HepG2 (cell line): ENCODE measurements at regions not wholly inside any gene's neighbourhood (a gene's known extent, or its start where the extent isn't known, plus 50 kb on each side); places are given as distances from the start of the nearest gene placed in this dataset.
"Not testable (repeated sequence)": the region's sequence is repeated elsewhere in the genome, so short reads cannot be mapped to it uniquely, and the experiment has no call there.

Experiments
- ATAC-seq: fragments of 200-7000 bp; cut with Tn5 transposase; 3 replicates; pipeline ENCODE4 v1.9.1; 2020; ENCODE audit warnings: mild to moderate bottlenecking, moderate library complexity
- BruUV-seq: library from RNA; stranded (reverse); fragments of 400-500 nt; replicated peaks from 2 replicates; lab custom pipeline; 2021; lab: Mats Ljungman, UMichigan
- CTCF ChIA-PET: fragments of 300-600 bp; formaldehyde crosslinking; extraction: SDS; loops from one replicate; lab custom pipeline; 2021; ENCODE audit warnings: low total read pairs, inconsistent platforms, low intra/inter-chr PET ratio; lab: Yijun Ruan, JAX
- POLR2A ChIA-PET: fragments of 350-600 bp; sonication (Branson Sonifier 250); formaldehyde crosslinking; loops from one replicate; lab custom pipeline; 2020; ENCODE audit warnings: antibody characterized with exemption, inconsistent platforms; lab: Yijun Ruan, JAX
- DNase-seq: peaks from one replicate; pipeline ENCODE4 v3.0.0-alpha.2; 2015; ENCODE audit warnings: low spot score
- FAIRE-seq: peaks from 3 replicates; lab custom pipeline; 2011; peaks lifted over from hg19 to GRCh38; lab: Jason Lieb, UNC
- H2AFZ ChIP-seq: one replicate; pipeline ENCODE4 v1.6.1; 2011; ENCODE audit warnings: low read length, inconsistent platforms
- H3K27ac ChIP-seq: fragments of 300-600 bp; 3 replicates; pipeline ENCODE4 v1.8.0; 2011; ENCODE audit warnings: mixed run types, mild to moderate bottlenecking, mixed read lengths, low read length, inconsistent platforms; ENCODE audit not compliant: insufficient read depth; ENCODE audit errors: extremely low read length
- H3K27me3 ChIP-seq, 2 experiments: fragments of 200-600 bp in 1 of 2; 2 replicates in 1 of 2; 3 replicates in 1 of 2; pipeline versions ENCODE4 v1.6.0 to v1.8.0; 2011; ENCODE audit warnings: low read length in 2 of 2, mild to moderate bottlenecking in 2 of 2, moderate library complexity in 2 of 2, inconsistent platforms in 1 of 2; ENCODE audit not compliant: insufficient read depth in 2 of 2, control insufficient read depth in 1 of 2
- H3K36me3 ChIP-seq, 2 experiments: fragments of 200-600 bp in 1 of 2; replicated peaks in 1 of 2; 2 replicates in 1 of 2; 3 replicates in 1 of 2; pipeline versions ENCODE4 v1.5.1 to v1.8.0; 2011; ENCODE audit warnings: low read length in 2 of 2, inconsistent platforms in 1 of 2; ENCODE audit not compliant: insufficient read depth in 2 of 2, control insufficient read depth in 1 of 2
- H3K4me1 ChIP-seq: 2 replicates; pipeline ENCODE4 v1.5.1; 2012; ENCODE audit warnings: low read length, inconsistent platforms; ENCODE audit not compliant: insufficient read depth
- H3K4me2 ChIP-seq: 2 replicates; pipeline ENCODE4 v1.6.0; 2011; ENCODE audit warnings: low read depth, low read length, inconsistent platforms
- H3K4me3 ChIP-seq, 3 experiments: fragments of 200-600 bp in 1 of 3; sonication (generic), shearing (Covaris generic) in 1 of 3; replicated peaks in 1 of 3; 2 replicates each; pipeline ENCODE4 v1.5.1; 2011 to 2016; ENCODE audit warnings: low read length in 3 of 3, inconsistent platforms in 2 of 3, low read depth in 2 of 3, mild to moderate bottlenecking in 2 of 3, control low read depth in 1 of 3, mixed read lengths in 1 of 3; ENCODE audit not compliant: insufficient read depth in 1 of 3
- H3K79me2 ChIP-seq: one replicate; pipeline ENCODE4 v1.6.1; 2011; ENCODE audit warnings: low read length, inconsistent platforms; ENCODE audit not compliant: insufficient read depth
- H3K9ac ChIP-seq: 2 replicates; pipeline ENCODE4 v1.6.0; 2011; ENCODE audit warnings: mild to moderate bottlenecking, low read depth, low read length, inconsistent platforms; ENCODE audit not compliant: insufficient read depth
- H3K9me3 ChIP-seq: 2 replicates; pipeline ENCODE4 v1.5.1; 2012; ENCODE audit warnings: mild to moderate bottlenecking, low read length
- H4K20me1 ChIP-seq: 2 replicates; pipeline ENCODE4 v1.6.0; 2011; ENCODE audit warnings: inconsistent platforms, mild to moderate bottlenecking, low read length, moderate library complexity; ENCODE audit not compliant: insufficient read depth
- AKNA ChIP-seq: sonication (generic); formaldehyde crosslinking; IDR thresholded peaks from 2 replicates; pipeline ENCODE4 v1.4.0; 2020; ENCODE audit warnings: missing genetic modification reagents, borderline replicate concordance
- HMGA1 ChIP-seq: sonication (generic); formaldehyde crosslinking; conservative IDR thresholded peaks from 2 replicates; pipeline ENCODE4 v1.4.0; 2020; ENCODE audit warnings: missing genetic modification reagents
- MYPOP ChIP-seq: sonication (generic); formaldehyde crosslinking; IDR thresholded peaks from 2 replicates; pipeline ENCODE4 v1.8.1; 2023; ENCODE audit warnings: mild to moderate bottlenecking, moderate library complexity, missing genetic modification reagents
- RFX3 ChIP-seq: IDR thresholded peaks from 2 replicates; pipeline ENCODE4 v1.6.1; 2016; ENCODE audit warnings: missing biosample characterization, missing genetic modification reagents
- SCMH1 ChIP-seq: sonication (generic); formaldehyde crosslinking; IDR thresholded peaks from 2 replicates; pipeline ENCODE4 v1.9.0; 2021; ENCODE audit warnings: missing genetic modification reagents, mild to moderate bottlenecking, borderline replicate concordance
- ZBTB20 ChIP-seq: sonication (generic); formaldehyde crosslinking; IDR thresholded peaks from 2 replicates; pipeline ENCODE4 v1.8.1; 2023; ENCODE audit warnings: missing genetic modification reagents, low read depth, mild to moderate bottlenecking, borderline replicate concordance
- ZNF292 ChIP-seq: sonication (generic); formaldehyde crosslinking; IDR thresholded peaks from 2 replicates; pipeline ENCODE4 v1.8.1; 2022; ENCODE audit warnings: mild to moderate bottlenecking, low read depth, missing genetic modification reagents, borderline replicate concordance
- ZNF333 ChIP-seq: sonication (generic); formaldehyde crosslinking; IDR thresholded peaks from 2 replicates; pipeline ENCODE4 v1.4.0; 2020; ENCODE audit warnings: mild to moderate bottlenecking, missing genetic modification reagents, borderline replicate concordance
- ZNF816 ChIP-seq: sonication (generic); formaldehyde crosslinking; IDR thresholded peaks from 2 replicates; pipeline ENCODE4 v1.8.0; 2022; ENCODE audit warnings: missing genetic modification reagents, mild to moderate bottlenecking, borderline replicate concordance
- WGBS: methylation state at CpG from one replicate; pipeline ENCODE4 v1.1.6; 2017; ENCODE audit warnings: low lambda C conversion rate; 5-methylcytosine and 5-hydroxymethylcytosine counted together
- in situ Hi-C: cut with HindIII; loops from 2 replicates; pipeline ENCODE4 v1.10.0; 2017; ENCODE audit warnings: low pct_unique_long_range_greater_than_20kb; ENCODE audit not compliant: extremely low pct_ligation_motif_present
- intact Hi-C: fragments of 100-400 bp; cut with micrococcal nuclease; formaldehyde crosslinking; loops from one replicate; pipeline ENCODE4 v1.10.0; 2022; ENCODE audit not compliant: unreplicated experiment

- ATAC-seq (no peak), DNase-seq (no peak), FAIRE-seq (no peak)
- no peak overlapping the region for H3K4me2 ChIP-seq
- whole genome bisulfite sequencing = 39% methylated on average over 11 of the region's 11 CpGs
- no peak overlapping the region for H3K9ac ChIP-seq
- H3K79me2 ChIP-seq = no peaks in the 10 kb centered on the region
- no peaks in the 10 kb centered on the region for H4K20me1 ChIP-seq
- no peak for TF ChIP-seq SCMH1 (CRISPR knock-in tag)
- no peak for TF ChIP-seq HMGA1 (CRISPR knock-in tag)
- no peak for TF ChIP-seq ZBTB20 (CRISPR knock-in tag)
- no peak for TF ChIP-seq MYPOP
- no peak for TF ChIP-seq ZNF292
- no peak for TF ChIP-seq RFX3 (CRISPR knock-in tag)
- no peak for TF ChIP-seq ZNF816 (CRISPR knock-in tag)
- no peak for TF ChIP-seq ZNF333 (CRISPR knock-in tag)
- TF ChIP-seq AKNA (CRISPR knock-in tag) = no peak
- no peak overlapping the region for H3K27ac ChIP-seq
- ChIA-PET CTCF (no interaction called here), POLR2A (no interaction called here)
- in situ Hi-C loops (loop anchor here (5.0 kb wide), 1 partner anchor 697 kb away; no protein-coding TSS in a partner anchor), intact Hi-C loops (loop anchor here (5.0 kb wide), 1 partner anchor 697 kb away; no protein-coding TSS in a partner anchor)
- H3K27me3 ChIP-seq = no peaks in the 10 kb centered on the region
- no peaks in the 10 kb centered on the region for H3K9me3 ChIP-seq
- H3K4me3 ChIP-seq = no peak overlapping the region
- no peaks in the 10 kb centered on the region for H3K4me1 ChIP-seq
- BruUV-seq = no TSS peak
- H3K36me3 ChIP-seq = no peaks in the 10 kb centered on the region
- no peak overlapping the region for H2AFZ ChIP-seq
Observed at GRCh38 chrX:1124531-1124930, 87.9 kb downstream of the CRLF2 start.

- H3K4me3 ChIP-seq, ATAC-seq, H3K27ac ChIP-seq, POLR2A ChIA-PET, H3K4me1 ChIP-seq, H3K79me2 ChIP-seq, H3K9ac ChIP-seq, H4K20me1 ChIP-seq, BruUV-seq, H2AFZ ChIP-seq, H3K27me3 ChIP-seq, H3K9me3 ChIP-seq, H3K36me3 ChIP-seq, DNase-seq, CTCF ChIA-PET, FAIRE-seq, H3K4me2 ChIP-seq: not testable (repeated sequence)
- 32% methylated on average over 12 of the region's 12 CpGs for WGBS
- in situ Hi-C loops (loop anchor here (5.0 kb wide), 1 partner anchor 696 kb away; no protein-coding TSS in a partner anchor), intact Hi-C loops (loop anchor here (5.0 kb wide), 1 partner anchor 696 kb away; no protein-coding TSS in a partner anchor)
Observed at GRCh38 chrX:1122851-1123250, 89.6 kb downstream of the CRLF2 start.
